IgD-negative memory B cell (primary cell): ENCODE measurements at regions not wholly inside any gene's neighbourhood (a gene's known extent, or its start where the extent isn't known, plus 50 kb on each side); places are given as distances from the start of the nearest gene placed in this dataset.
A peak's percentile ranks its signal among the peaks of the same experiment; 100 is the strongest.
"Not testable (repeated sequence)": the region's sequence is repeated elsewhere in the genome, so short reads cannot be mapped to it uniquely, and the experiment has no call there.

Experiments used
- H3K27ac Mint-ChIP-seq, 3 donors: one replicate each; pipeline ENCODE4 v1.8.0; 2020 to 2022; ENCODE audit warnings: mild to moderate bottlenecking in 3 of 3, mixed read lengths in 3 of 3, moderate library complexity in 1 of 3
- H3K27me3 Mint-ChIP-seq: one replicate; pipeline ENCODE4 v1.8.0; 2021; ENCODE audit warnings: mixed read lengths
- H3K36me3 Mint-ChIP-seq: one replicate; pipeline ENCODE4 v1.8.0; 2020; ENCODE audit warnings: mild to moderate bottlenecking, mixed read lengths
- H3K4me1 Mint-ChIP-seq, 3 donors: one replicate each; pipeline ENCODE4 v1.8.0; 2020 to 2022; ENCODE audit warnings: mixed read lengths in 3 of 3, mild to moderate bottlenecking in 1 of 3
- H3K4me3 Mint-ChIP-seq, 4 donors: one replicate each; pipeline ENCODE4 v1.8.0; 2020 to 2022; ENCODE audit warnings: mild to moderate bottlenecking in 4 of 4, mixed read lengths in 4 of 4, moderate library complexity in 3 of 4
- H3K9me3 Mint-ChIP-seq, 3 donors: one replicate each; pipeline ENCODE4 v1.8.0; 2020 to 2021; ENCODE audit warnings: mixed read lengths in 3 of 3, mild to moderate bottlenecking in 1 of 3

DNA sequence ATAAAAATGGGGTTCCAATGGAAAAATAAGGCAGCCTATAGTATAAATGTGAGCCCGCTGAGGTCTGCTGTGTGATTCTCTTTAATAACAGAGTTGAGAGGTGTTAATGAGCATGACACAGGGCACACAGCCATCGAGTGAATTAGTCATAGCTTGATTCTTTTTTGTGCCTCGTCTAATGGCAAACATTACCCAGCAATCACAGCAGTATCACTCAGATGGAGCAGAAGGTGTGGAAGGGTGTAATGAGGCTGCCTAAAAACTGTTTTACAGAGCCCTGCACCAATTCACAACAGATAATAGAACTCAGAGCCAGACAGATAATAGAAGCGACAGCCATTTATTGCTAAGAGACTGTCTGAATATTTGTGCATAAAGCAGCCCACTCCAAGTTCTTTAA is 178.6 kb upstream of the TPRG1 start:
- Mint-ChIP-seq H3K9me3 (no peaks in the 10 kb centered on the region), H3K27ac (no peak overlapping the region), H3K36me3 (peaks cover 2% of the 10 kb centered on the region), H3K27me3 (peaks cover 7% of the 10 kb centered on the region), H3K4me1 (no peaks in the 10 kb centered on the region), H3K4me3 (no peak overlapping the region)

DNA sequence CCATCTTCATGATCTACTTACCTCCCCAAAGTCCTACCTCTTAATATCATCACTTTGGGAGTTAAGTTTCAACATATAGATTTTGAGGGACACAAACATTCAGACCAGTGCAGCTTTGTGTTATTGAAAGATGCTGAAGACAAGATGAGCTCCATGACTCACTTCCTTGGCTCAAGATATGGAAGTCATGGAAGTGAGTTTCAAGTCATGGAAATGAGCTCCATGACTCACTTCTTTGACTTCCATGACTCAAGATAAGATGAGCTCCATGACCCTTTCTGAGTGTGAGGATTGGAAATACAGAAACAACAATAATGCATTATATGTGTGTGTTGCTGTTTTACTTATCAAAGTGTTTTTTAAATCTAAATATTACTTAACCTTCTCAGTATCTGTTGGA is 170.2 kb upstream of the TPRG1 start:
- Mint-ChIP-seq H3K9me3 (no peaks in the 10 kb centered on the region), H3K27me3 (no peaks in the 10 kb centered on the region), H3K4me1 (no peaks in the 10 kb centered on the region), H3K27ac (no peak overlapping the region), H3K4me3 (no peak overlapping the region), H3K36me3 (no peaks in the 10 kb centered on the region)

DNA sequence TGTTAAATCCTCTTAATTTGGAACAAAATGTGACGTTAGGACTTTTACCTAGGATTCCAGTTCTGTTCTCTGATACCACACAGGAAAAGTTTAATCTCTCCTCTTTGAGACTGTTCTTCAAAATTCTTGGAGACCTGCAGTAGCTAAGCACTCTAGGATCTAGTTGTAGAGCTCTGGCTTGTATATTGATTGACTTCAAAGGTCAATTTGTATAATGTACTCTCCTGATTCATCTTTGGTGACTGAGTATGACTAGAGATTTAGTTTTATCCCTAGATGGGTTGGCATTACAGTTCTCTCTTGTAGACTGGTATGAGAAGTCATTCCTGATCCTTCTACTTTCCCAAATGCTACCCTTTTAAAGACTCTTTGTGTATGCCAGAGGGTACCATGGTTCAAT is 168.4 kb upstream of the TPRG1 start:
- Mint-ChIP-seq H3K27me3 (no peaks in the 10 kb centered on the region), H3K36me3 (no peaks in the 10 kb centered on the region), H3K27ac (no peak overlapping the region), H3K9me3 (no peaks in the 10 kb centered on the region), H3K4me1 (no peaks in the 10 kb centered on the region), H3K4me3 (no peak overlapping the region)

DNA sequence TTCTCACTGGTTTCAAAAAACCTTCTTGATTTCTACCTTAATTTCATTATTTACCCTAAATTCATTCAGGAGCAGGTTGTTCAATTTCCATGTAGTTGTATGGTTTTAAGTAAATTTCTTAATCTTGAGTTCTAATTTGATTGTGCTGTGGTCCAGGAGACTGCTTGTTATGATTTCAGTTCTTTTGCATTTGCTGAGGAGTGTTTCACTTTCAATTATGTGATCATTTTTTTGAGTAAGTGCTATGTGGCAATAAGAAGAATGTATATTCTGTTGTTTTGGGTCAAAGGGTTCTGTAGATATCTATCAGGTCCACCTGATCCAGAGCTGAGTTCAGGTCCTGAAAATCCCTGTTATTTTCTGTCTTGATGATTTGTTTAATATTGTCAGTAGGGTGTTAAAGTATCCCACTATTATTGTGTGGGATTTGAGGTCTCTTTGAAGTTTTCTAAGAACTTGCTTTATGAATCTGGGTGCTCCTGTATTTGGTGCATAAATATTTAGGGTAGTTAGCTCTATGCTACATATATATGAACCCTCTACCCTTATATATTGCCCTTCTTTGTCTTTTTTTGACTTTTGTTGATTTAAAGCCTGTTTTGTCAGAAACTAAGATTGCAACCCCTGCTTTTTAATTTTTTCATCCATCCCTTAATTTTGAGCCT is 158.4 kb upstream of the TPRG1 start:
- Mint-ChIP-seq H3K27me3 (peaks cover 5% of the 10 kb centered on the region), H3K4me1 (peaks cover 0 to 1% (median 0%) of the 10 kb centered on the region in 3 donors), H3K27ac (no peak overlapping the region), H3K36me3 (no peaks in the 10 kb centered on the region), H3K9me3 (peaks cover 4 to 20% (median 17%) of the 10 kb centered on the region in 3 donors), H3K4me3 (no peak overlapping the region)

DNA sequence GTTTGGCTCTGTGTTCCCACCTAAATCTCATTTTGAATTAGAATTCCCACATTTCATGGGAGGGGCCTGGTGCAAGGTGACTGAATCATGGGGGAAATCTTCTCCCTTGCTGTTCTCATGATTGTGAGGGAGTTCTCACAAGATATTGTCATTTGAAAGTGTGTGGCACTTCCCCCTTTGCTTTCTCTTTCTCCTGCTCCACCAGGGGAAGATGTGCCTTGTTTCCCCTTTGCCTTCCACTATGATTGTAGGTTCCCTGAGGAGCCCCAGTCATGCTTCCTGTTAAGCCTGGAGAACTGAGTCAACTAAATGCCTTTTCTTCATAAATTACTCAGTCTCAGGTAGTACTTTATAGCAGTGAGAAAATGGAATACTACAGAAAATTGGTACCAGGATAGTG is 157.2 kb upstream of the TPRG1 start:
- no peak overlapping the region for H3K4me3 Mint-ChIP-seq
- H3K27ac Mint-ChIP-seq = no peak overlapping the region
- peaks cover 0 to 1% (median 0%) of the 10 kb centered on the region in 3 donors for H3K4me1 Mint-ChIP-seq
- peaks cover 4 to 20% (median 17%) of the 10 kb centered on the region in 3 donors for H3K9me3 Mint-ChIP-seq
- peaks cover 5% of the 10 kb centered on the region for H3K27me3 Mint-ChIP-seq
- no peaks in the 10 kb centered on the region for H3K36me3 Mint-ChIP-seq

DNA sequence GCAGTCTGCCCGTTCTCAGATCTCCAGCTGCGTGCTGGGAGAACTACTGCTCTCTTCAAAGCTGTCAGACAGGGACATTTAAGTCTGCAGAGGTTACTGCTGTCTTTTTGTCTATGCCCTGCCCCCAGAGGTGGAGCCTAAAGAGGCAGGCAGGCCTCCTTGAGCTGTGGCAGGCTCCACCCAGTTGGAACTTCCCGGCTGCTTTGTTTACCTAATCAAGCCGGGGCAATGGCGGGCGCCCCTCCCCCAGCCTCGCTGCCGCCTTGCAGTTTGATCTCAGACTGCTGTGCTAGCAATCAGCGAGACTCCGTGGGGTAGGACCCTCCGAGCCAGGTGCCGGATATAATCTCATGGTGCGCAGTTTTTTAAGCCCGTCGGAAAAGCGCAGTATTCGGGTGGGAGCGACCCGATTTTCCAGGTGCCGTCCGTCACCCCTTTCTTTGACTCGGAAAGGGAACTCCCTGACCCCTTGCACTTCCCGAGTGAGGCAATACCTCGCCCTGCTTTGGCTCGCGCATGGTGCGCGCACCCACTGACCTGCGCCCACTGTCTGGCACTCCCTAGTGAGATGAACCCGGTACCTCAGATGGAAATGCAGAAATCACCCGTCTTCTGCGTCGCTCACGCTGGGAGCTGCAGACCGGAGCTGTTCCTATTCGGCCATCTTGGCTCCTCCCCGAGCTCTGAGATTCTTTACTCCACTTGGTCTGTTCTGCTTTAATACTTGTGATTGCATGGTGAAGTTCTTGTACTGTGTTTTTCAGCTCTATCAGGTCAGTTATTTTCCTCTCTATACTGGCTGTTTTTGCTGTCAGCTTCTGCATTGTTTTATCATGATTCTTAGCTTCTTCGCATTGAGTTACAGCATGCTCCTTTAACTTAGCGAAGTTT is 148.9 kb upstream of the TPRG1 start:
- Mint-ChIP-seq H3K27me3 (peaks cover 15% of the 10 kb centered on the region), H3K4me3 (peak overlapping the region in 1 of 4 donors; percentile 70)
- H3K36me3 Mint-ChIP-seq, H3K27ac Mint-ChIP-seq, H3K4me1 Mint-ChIP-seq, H3K9me3 Mint-ChIP-seq: not testable (repeated sequence)

DNA sequence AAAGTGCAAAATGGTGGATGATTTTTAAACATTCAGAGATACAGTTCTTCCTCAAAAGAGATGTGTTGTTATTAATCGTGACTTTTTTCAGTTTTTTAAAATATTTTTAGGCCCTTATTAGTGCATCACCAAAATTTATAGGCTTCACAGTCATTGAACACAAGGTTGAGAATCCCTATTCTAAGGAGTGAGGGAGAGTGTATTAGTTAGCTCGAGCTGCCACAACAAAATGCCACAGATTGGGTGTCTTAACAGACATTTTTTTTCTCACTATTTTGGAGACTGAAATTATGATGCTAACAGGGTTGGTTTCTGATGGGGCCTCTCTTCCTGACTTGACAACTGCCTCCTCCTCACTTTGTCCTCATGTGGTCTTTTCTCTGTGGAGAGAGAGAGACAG is 145.9 kb upstream of the TPRG1 start:
- Mint-ChIP-seq H3K9me3 (peaks cover 0 to 9% (median 0%) of the 10 kb centered on the region in 3 donors), H3K36me3 (peaks cover 5% of the 10 kb centered on the region), H3K4me1 (no peaks in the 10 kb centered on the region), H3K27ac (no peak overlapping the region), H3K27me3 (peaks cover 21% of the 10 kb centered on the region), H3K4me3 (no peak overlapping the region)

DNA sequence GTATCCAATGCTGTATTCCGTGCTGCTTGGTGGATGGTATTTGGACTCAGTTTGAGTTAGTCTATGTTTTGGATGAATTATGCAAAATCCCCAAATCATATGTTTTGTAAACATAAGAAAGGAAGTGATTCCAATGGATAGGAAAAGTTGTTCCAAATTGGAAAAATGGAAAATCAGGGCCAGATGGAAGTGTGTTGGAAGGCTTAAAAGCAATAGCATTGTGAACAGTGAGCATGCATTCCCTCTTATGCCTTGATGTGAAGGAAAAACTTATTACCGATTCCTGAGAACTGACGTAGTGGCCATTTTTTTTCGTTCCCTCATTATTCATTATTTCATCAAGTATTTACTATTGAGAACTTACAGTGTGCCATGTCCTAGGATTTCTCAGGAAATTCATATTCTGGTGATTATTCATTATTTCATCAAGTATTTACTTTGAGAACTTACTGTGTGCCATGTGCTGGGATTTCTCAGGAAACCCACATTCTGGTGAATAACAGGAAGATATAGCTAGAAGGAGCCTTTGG is 144.1 kb upstream of the TPRG1 start:
- peaks cover 5% of the 10 kb centered on the region for H3K36me3 Mint-ChIP-seq
- H3K9me3 Mint-ChIP-seq = peaks cover 0 to 9% (median 0%) of the 10 kb centered on the region in 3 donors
- H3K4me1 Mint-ChIP-seq = no peaks in the 10 kb centered on the region
- no peak overlapping the region for H3K4me3 Mint-ChIP-seq
- H3K27me3 Mint-ChIP-seq = peaks cover 21% of the 10 kb centered on the region
- H3K27ac Mint-ChIP-seq = no peak overlapping the region

DNA sequence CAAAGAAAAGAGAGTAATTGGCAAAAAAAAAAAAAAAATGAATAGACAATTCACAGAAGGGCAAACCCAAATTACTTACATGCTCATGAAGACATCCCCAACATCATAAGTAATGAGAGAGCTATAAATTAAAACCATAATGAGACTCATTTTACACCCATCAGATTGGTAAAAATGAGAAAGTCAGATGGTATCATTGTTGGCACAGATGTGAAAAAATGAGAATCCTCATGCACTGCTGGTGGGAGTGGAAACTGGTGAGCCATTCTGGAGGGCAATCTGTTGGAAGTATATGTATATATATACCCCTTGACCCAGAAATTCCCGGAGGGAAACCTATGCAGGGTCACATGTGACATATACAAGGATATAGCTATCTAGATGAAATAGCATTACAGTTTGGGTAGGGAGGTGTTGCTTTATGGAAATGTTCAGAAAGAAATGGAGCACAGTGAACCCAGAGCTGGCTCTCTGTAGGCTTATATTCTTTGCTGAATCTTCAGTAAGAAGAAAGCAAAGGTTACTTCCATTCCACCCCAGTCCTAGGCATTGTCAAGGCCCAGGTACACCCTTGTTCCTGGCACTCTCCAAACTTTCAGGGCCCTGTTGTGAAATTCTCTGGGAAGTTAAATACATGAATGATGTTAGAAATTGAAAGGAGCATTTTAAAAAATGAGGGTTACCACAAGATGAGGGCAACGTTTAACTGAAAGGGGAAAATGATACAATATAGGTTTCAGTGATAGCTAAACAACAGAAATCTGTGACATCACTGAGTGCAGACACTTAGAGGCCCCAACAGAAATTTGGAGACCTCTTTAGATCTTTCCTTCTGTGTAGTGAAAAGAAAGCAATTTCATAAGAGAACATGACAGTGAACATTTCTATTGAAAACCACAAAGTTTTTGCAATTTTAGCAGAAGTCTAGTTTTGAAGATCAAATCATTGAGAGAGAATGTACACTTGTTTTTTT is 132.7 kb upstream of the TPRG1 start:
- Mint-ChIP-seq H3K4me1 (peaks cover 0 to 2% (median 0%) of the 10 kb centered on the region in 3 donors), H3K4me3 (no peak overlapping the region), H3K9me3 (peaks cover 0 to 7% (median 4%) of the 10 kb centered on the region in 3 donors), H3K27me3 (no peaks in the 10 kb centered on the region), H3K27ac (no peak overlapping the region), H3K36me3 (peaks cover 3% of the 10 kb centered on the region)

DNA sequence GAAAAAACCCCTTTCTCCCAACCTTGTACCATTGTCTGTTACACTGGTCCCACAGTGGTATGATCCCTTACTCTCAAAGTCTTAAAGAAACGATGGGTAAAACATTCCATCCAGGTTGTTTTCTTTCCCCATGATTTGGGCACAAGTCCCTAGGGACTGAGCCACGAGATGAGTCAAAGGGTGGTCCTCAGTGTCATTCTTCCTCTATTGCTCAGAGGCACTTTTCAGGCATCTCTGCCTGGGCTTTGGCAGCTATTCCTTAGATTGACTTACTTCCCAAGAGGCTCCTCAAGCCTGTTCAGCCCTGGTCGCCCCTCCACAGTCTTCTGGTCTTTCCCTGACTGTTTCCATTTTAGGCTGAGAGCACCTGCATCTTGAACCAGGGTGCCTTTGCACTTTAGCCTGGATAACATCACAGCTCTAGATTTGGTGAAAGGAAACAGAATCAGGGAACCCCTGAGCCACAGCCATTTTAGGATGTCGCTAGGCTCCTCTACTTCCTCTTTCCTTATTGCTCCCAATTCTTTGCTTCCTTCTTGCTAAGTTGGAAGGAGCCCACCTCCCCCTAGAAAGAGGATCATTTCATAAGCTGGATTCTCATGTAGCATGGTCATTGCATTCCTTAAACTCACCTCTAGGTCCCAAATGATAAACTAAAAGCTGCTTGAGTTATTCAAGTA is 131.0 kb upstream of the TPRG1 start:
- Mint-ChIP-seq H3K36me3 (no peaks in the 10 kb centered on the region), H3K9me3 (peaks cover 0 to 1% (median 0%) of the 10 kb centered on the region in 3 donors), H3K4me1 (peaks cover 0 to 2% (median 0%) of the 10 kb centered on the region in 3 donors), H3K27me3 (peaks cover 2% of the 10 kb centered on the region), H3K4me3 (no peak overlapping the region), H3K27ac (no peak overlapping the region)

DNA sequence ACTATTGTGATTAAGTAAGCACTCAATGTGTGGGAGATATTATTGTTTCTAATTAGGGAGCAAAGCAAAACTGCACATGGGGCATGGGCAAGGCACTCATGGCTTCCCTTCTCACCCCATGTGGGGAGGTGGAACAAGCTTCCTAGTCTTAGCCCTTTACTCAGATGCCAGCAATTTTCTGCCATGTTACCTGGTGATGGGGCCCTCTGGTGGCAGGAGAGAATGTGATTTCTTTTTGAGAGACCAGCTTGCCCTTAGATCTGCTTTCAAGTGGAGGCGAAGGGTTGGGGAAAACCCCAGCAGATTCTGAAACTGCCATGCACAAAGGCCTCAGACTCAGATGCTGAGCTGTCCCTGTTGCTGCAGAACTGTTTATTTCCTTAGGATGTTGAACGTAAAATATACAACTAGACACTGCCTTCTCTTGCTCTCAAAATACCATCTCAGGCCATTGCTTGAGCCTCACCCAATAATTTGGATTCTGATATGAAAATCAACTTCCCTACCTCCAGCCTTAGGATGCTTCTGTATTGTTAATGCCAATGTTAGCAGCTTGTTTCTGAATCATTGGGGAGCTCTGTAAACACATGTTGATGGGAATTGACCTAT is 130.2 kb upstream of the TPRG1 start:
- H3K4me3 Mint-ChIP-seq = no peak overlapping the region

DNA sequence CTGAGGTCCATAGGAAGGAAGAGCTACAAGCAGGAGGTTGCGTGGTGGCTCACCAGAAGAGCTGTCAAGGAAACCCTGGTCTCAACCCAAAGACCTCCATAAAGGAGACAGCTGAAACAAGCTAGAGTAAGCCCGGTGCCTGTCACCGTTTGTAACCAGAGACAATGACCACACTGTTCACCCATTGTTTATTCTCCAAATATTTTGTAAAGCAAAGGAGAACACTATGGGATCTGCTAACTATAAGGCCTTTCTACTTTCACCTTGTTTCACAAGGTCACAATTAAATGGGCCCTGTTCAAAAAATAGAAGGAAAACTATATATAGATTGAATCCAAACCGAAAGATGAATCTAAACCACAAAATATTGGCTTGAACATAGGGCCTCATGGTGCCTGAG is 128.9 kb upstream of the TPRG1 start:
- H3K27me3 Mint-ChIP-seq = peaks cover 6% of the 10 kb centered on the region
- H3K27ac Mint-ChIP-seq = no peak overlapping the region
- peaks cover 0 to 2% (median 0%) of the 10 kb centered on the region in 3 donors for H3K4me1 Mint-ChIP-seq
- H3K4me3 Mint-ChIP-seq = no peak overlapping the region
- no peaks in the 10 kb centered on the region for H3K9me3 Mint-ChIP-seq
- H3K36me3 Mint-ChIP-seq = no peaks in the 10 kb centered on the region

More for the DNA sequence above, 130.2 kb upstream of the TPRG1 start:
- H3K27ac Mint-ChIP-seq = peak overlapping the region in 1 of 3 donors; percentile 41
- no peaks in the 10 kb centered on the region for H3K36me3 Mint-ChIP-seq
- H3K9me3 Mint-ChIP-seq = no peaks in the 10 kb centered on the region
- H3K4me1 Mint-ChIP-seq = peaks cover 0 to 2% (median 0%) of the 10 kb centered on the region in 3 donors
- peaks cover 2% of the 10 kb centered on the region for H3K27me3 Mint-ChIP-seq

DNA sequence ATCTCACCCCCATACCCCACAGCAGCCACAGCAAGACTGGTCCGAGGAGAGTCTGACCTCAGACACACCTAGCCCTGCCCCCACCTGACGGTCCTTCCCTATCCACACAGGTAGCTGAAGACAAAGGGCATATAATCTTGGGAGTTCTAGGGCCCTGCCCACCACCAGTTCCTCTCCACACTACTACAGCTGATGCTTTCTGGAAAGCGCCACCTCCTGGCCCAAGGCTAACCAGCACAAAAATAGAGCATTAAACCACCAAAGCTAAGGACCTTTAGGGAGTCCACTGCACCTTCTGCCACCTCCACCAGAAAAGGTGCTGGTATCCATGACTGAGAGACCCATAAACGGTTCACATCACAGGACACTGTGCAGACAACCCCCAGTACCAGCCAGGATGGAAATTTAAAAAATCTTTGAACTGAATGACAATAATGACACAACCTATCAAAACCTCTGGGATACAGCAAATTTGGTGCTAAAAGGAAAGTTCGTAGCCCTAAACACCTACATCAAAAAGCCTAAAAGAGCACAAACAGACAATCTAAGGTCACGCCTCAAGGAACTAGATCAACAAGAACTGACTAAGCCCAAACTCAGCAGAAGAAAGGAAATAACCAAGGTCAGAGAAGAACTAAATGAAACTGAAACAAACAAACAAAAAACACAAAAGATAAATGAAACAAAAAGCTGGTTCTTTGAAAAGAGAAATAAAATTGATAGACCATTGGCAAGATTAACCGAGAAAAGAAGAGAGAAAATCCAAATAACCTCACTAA is 122.1 kb upstream of the TPRG1 start:
- peak overlapping the region in 1 of 3 donors; percentile 2 for H3K27ac Mint-ChIP-seq
- peaks cover 7 to 12% (median 7%) of the 10 kb centered on the region in 3 donors for H3K4me1 Mint-ChIP-seq
- H3K36me3 Mint-ChIP-seq = peaks cover 2% of the 10 kb centered on the region
- H3K27me3 Mint-ChIP-seq = peaks cover 16% of the 10 kb centered on the region
- peaks cover 0 to 3% (median 0%) of the 10 kb centered on the region in 3 donors for H3K9me3 Mint-ChIP-seq
- H3K4me3 Mint-ChIP-seq = peak overlapping the region in 2 of 4 donors; percentile 41 to 46
